WTC11 (cell line): ENCODE measurements at regions not wholly inside any gene's neighbourhood (a gene's known extent, or its start where the extent isn't known, plus 50 kb on each side); places are given as distances from the start of the nearest gene placed in this dataset.

Source experiments
- ATF1 ChIP-seq: sonication (generic); formaldehyde crosslinking; IDR thresholded peaks from 2 replicates; pipeline ENCODE4 v1.8.1; 2023; ENCODE audit warnings: mild to moderate bottlenecking, moderate library complexity, missing genetic modification reagents
- CREM ChIP-seq: sonication (generic); formaldehyde crosslinking; IDR thresholded peaks from 2 replicates; pipeline ENCODE4 v1.8.1; 2022; ENCODE audit warnings: mild to moderate bottlenecking, missing genetic modification reagents, moderate library complexity
- ELF4 ChIP-seq: sonication (generic); formaldehyde crosslinking; IDR thresholded peaks from 2 replicates; pipeline ENCODE4 v1.8.1; 2022; ENCODE audit warnings: low read depth, mild to moderate bottlenecking, moderate library complexity, missing genetic modification reagents
- EMX1 ChIP-seq: fragments of 250-450 bp; sonication (Bioruptor Pico); IDR thresholded peaks from 2 replicates; pipeline ENCODE4 v1.8.0; 2021; ENCODE audit warnings: mild to moderate bottlenecking
- ESRRA ChIP-seq: sonication (generic); formaldehyde crosslinking; IDR thresholded peaks from 2 replicates; pipeline ENCODE4 v1.8.1; 2022; ENCODE audit warnings: mild to moderate bottlenecking, missing genetic modification reagents, borderline replicate concordance
- FOXJ3 ChIP-seq: sonication (generic); formaldehyde crosslinking; IDR thresholded peaks from 2 replicates; pipeline ENCODE4 v1.9.0; 2021; ENCODE audit warnings: missing genetic modification reagents, mild to moderate bottlenecking, borderline replicate concordance
- GTF2I ChIP-seq: fragments of 250-450 bp; sonication (Bioruptor Pico); conservative IDR thresholded peaks from 2 replicates; pipeline ENCODE4 v1.4.0; 2021; ENCODE audit warnings: mild to moderate bottlenecking
- NR2C2 ChIP-seq: sonication (generic); formaldehyde crosslinking; IDR thresholded peaks from 2 replicates; pipeline ENCODE4 v1.8.0; 2022; ENCODE audit warnings: mild to moderate bottlenecking, missing genetic modification reagents
- NR3C1 ChIP-seq: sonication (generic); formaldehyde crosslinking; conservative IDR thresholded peaks from 2 replicates; pipeline ENCODE4 v1.8.1; 2023; ENCODE audit warnings: low read depth, mild to moderate bottlenecking, missing genetic modification reagents
- SMAD3 ChIP-seq: sonication (generic); formaldehyde crosslinking; IDR thresholded peaks from 2 replicates; pipeline ENCODE4 v1.8.0; 2022; ENCODE audit warnings: missing genetic modification reagents, mild to moderate bottlenecking, borderline replicate concordance
- TEAD4 ChIP-seq: sonication (generic); formaldehyde crosslinking; IDR thresholded peaks from 2 replicates; pipeline ENCODE4 v1.8.0; 2022; ENCODE audit warnings: mild to moderate bottlenecking, missing genetic modification reagents
- ZNF121 ChIP-seq: sonication (generic); formaldehyde crosslinking; IDR thresholded peaks from 2 replicates; pipeline ENCODE4 v1.8.0; 2023; ENCODE audit warnings: missing genetic modification reagents
- TF ChIP-seq, protein P1 (sequence below): fragments of 200-600 bp; IDR thresholded peaks from 2 replicates; pipeline ENCODE4 v1.8.0; 2022; ENCODE audit warnings: antibody characterized with exemption
- TF ChIP-seq, protein P2 (sequence below): fragments of 250-450 bp; sonication (Bioruptor Pico); conservative IDR thresholded peaks from 2 replicates; pipeline ENCODE4 v1.9.0; 2021; ENCODE audit warnings: mild to moderate bottlenecking

DNA sequence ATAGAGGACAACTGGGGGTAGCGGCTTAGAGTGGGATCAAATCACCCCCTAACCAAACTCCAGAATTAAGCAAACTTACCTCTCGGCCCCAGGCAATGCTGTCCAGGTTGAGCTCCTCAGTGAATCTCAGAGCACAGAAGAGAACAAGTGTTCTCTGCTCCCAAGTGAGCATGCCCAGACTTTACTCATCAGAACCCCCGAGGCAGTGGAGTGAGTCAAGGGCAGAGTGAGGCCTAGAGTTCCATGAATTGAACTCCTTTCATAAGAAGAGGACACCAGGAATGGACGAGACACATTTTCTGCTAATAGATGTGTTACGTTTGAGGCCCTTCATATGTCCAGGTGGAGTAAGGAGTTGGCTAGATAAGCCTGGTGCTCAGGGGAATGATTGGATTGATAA, 134.0 kb upstream of the DTNBP1 start:
- TF ChIP-seq ATF1 (CRISPR knock-in tag) = no peak
- TF ChIP-seq, protein P1, sequence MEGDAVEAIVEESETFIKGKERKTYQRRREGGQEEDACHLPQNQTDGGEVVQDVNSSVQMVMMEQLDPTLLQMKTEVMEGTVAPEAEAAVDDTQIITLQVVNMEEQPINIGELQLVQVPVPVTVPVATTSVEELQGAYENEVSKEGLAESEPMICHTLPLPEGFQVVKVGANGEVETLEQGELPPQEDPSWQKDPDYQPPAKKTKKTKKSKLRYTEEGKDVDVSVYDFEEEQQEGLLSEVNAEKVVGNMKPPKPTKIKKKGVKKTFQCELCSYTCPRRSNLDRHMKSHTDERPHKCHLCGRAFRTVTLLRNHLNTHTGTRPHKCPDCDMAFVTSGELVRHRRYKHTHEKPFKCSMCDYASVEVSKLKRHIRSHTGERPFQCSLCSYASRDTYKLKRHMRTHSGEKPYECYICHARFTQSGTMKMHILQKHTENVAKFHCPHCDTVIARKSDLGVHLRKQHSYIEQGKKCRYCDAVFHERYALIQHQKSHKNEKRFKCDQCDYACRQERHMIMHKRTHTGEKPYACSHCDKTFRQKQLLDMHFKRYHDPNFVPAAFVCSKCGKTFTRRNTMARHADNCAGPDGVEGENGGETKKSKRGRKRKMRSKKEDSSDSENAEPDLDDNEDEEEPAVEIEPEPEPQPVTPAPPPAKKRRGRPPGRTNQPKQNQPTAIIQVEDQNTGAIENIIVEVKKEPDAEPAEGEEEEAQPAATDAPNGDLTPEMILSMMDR = no peak
- no peak for TF ChIP-seq CREM (CRISPR knock-in tag)
- TF ChIP-seq ELF4 (CRISPR knock-in tag) = no peak
- TF ChIP-seq FOXJ3 (CRISPR knock-in tag) = no peak
- TF ChIP-seq, protein P2, sequence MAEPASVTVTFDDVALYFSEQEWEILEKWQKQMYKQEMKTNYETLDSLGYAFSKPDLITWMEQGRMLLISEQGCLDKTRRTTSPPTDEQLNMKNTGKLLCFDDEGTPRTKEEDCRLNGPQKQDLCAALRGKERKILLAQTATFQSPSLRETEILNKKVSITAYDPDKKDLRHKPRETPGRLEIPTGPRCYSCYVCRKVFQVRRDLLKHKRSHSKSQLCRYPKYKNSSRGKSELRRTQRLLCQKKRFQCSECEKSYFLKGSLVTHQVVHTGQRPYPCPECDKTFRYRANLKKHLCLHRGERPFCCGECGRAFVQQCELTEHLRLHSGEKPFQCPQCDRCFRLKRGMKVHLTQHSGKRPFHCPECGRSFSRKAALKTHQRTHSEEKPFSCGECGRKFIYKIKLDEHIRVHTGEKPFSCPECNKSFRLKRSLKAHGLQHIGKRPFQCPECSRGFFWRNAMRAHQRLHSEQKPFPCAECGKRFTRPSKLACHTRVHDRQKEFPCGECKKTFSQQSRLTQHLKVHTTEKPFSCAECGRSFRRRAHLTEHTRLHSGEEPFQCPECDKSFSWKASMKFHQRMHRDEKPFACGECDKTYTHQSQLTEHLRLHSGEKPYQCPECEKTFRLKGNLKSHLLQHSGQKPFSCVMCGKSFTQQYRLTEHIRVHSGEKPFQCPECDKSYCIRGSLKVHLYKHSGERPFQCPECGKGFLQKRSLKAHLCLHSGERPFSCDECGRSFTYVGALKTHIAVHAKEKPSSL (CRISPR knock-in tag) = no peak
- TF ChIP-seq SMAD3 = no peak
- TF ChIP-seq NR2C2 (CRISPR knock-in tag) = no peak
- no peak for TF ChIP-seq EMX1 (CRISPR knock-in tag)
- no peak for TF ChIP-seq ESRRA (CRISPR knock-in tag)
- no peak for TF ChIP-seq TEAD4 (CRISPR knock-in tag)
- TF ChIP-seq GTF2I (CRISPR knock-in tag) = no peak
- TF ChIP-seq NR3C1 (CRISPR knock-in tag) = no peak
- no peak for TF ChIP-seq ZNF121 (CRISPR knock-in tag)
